GM19372 (cell line): ENCODE measurements at regions not wholly inside any gene's neighbourhood (a gene's known extent, or its start where the extent isn't known, plus 50 kb on each side); places are given as distances from the start of the nearest gene placed in this dataset.
"Not testable (repeated sequence)": the region's sequence is repeated elsewhere in the genome, so short reads cannot be mapped to it uniquely, and the experiment has no call there.

ENCODE experiments used
- ATAC-seq: cut with Tn5 transposase; IDR thresholded peaks from one replicate; pipeline ENCODE4 v1.9.1; 2021; ENCODE audit warnings: mild to moderate bottlenecking, low read depth, moderate library complexity; ENCODE audit not compliant: unreplicated experiment

GRCh38 chr10:109308971-109309370 is 614.3 kb downstream of the XPNPEP1 start:
- no peak for ATAC-seq

GRCh38 chr10:109307102-109307501 is 616.2 kb downstream of the XPNPEP1 start:
- not testable (repeated sequence) for ATAC-seq

DNA sequence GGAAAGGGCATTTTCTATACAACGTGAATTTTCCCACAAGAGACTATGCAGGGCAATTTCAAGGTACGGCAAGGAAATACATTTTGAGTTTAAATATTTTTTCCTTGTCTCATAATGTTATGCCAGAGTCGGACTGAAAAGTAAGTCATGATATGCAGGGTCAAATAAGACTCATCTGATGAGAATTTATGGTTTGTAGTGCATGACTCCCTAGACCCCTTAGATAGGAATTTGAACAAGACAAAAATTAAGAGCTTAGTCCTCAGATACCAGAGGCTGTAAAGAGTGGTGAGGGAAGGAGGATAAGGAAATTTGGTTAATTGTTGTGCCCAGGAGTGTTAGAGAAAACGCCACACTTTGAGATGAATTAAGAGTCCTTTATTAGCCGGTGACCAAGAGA is 616.6 kb downstream of the XPNPEP1 start:
- no peak for ATAC-seq

GRCh38 chr10:109287858-109288257 is 635.5 kb downstream of the XPNPEP1 start:
- no peak for ATAC-seq

- ATAC-seq: no peak
Observed at GRCh38 chr10:109282510-109282909, 640.8 kb downstream of the XPNPEP1 start.

GRCh38 chr10:109281347-109281746 is 642.0 kb downstream of the XPNPEP1 start:
- no peak for ATAC-seq

DNA sequence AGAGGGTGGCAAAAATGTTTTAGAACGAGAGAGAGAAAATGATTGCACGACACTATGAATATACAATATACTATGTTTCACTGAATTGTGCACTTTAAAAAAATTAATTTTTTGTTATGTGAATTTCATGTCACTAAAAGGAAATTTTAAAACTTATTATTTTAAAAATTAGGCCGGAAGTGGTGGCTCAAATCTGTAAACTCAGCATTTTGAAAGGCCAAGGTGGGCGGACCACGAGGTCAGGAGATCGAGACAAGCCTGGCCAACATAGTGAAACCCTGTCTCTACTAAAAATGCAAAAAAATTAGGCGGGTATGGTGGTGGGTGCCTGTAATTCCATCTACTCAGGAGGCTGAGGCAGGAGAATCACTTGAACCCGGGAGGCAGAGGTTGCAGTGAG is 642.5 kb downstream of the XPNPEP1 start:
- no peak for ATAC-seq

DNA sequence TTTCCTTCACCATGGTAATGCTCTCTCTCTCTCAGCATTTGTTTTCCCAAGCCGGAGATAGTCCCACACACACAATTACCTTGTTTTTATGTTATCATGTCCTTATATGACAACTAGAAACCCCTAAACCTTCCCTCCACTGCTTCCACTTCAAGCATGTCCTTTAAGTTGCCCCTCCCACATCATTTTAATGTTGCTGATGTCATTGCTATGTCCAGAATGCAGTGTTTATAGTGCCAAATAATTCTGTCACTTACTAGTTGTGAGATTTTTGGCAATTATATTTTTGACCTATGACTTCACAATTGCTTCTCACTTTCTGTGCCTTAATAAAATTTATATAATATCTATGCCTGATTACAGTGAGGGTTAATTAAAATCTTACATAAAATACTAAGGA is 645.9 kb downstream of the XPNPEP1 start:
- ATAC-seq: no peak

- ATAC-seq: no peak
Observed at GRCh38 chr10:109275960-109276359, 647.4 kb downstream of the XPNPEP1 start.

- no peak for ATAC-seq
Observed at GRCh38 chr10:109274681-109275080, 648.6 kb downstream of the XPNPEP1 start.

GRCh38 chr10:109270173-109270572 is 653.1 kb downstream of the XPNPEP1 start:
- no peak for ATAC-seq

GRCh38 chr10:109264004-109264403 is 659.3 kb downstream of the XPNPEP1 start:
- no peak for ATAC-seq

DNA sequence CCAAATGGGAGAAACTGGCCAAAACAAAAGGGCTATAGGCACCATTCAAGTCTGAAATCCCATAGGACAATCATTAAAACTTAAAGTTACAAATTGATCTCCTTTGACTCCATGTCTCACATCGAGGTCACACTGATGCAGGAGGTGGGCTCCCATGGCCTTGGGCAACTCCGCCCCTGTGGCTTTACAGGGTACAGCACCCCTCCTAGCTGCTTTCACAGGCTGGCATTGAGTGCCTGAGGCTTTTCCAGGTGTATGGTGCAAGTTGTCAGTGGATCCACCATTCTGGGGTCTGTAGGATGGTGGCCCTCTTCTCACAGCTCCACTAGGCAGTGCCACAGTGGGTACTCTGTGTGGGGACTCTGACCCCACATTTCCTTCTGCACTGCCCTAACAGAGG is 662.1 kb downstream of the XPNPEP1 start:
- ATAC-seq: no peak

- no peak for ATAC-seq
Observed at GRCh38 chr10:109259293-109259692, 664.0 kb downstream of the XPNPEP1 start.

DNA sequence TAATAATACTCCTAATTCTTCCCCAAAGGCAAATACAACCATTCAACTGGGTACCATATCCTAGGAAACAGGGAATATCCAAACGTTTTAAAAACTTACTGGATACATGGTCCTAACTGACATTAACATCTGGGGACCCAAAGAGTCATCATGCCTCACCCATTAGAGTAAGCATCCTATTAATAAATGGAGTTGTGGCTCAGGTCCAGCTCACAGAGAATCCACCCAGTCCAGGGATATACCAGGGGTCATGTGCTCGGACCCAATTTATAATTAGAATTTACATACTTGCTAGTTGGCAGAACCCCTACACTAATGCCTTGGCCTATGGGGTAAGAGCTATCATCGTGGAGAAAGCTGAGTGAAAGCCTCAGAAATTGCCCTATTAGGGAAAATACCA is 670.0 kb downstream of the XPNPEP1 start:
- ATAC-seq: no peak

DNA sequence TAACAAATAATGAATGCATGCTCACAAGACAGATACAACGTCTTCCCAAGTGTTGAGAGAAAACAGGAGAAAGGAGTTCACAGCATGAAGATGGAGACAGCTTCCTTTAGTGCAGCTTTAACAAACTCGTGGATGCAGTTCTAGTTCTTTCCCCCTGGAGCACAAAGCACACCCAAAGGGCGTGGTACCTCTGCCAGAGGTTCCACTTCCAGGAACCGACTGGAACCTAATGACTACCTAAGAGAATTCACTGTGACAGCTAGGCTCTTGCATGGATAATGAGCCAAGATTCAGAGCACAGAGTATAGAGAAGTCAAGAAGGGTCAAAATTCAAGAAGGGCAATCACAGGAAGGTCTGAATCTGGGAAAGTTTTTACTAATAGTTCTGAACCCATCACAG is 673.2 kb downstream of the XPNPEP1 start:
- no peak for ATAC-seq

GRCh38 chr10:109247814-109248213 is 675.5 kb downstream of the XPNPEP1 start:
- no peak for ATAC-seq

GRCh38 chr10:109245821-109246220 is 677.5 kb downstream of the XPNPEP1 start:
- no peak for ATAC-seq

DNA sequence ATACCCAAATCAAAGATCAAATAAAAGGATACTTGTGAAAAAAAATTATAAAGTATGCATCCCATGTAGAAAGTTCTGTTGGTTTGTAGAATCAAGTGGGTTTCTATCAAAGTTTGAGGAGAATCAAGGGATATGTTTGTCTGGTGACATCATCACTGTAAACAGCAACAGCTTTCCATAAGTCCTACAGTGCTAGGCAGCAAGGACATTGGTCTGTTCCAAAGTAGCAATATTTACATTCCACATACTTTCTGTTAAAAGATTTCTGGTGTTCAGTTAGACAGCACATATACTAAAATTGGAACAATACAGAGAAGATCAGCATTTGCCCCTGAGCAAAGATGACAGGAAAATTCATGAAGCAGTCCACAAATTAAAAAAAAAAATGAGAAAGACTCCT is 683.9 kb downstream of the XPNPEP1 start:
- no peak for ATAC-seq

- no peak for ATAC-seq
Observed at GRCh38 chr10:109237682-109238081, 685.6 kb downstream of the XPNPEP1 start.

GRCh38 chr10:109237050-109237449 is 686.3 kb downstream of the XPNPEP1 start:
- ATAC-seq: no peak

- ATAC-seq: not testable (repeated sequence)
Observed at GRCh38 chr10:109223533-109223932, 699.8 kb downstream of the XPNPEP1 start.

- no peak for ATAC-seq
Observed at GRCh38 chr10:109219935-109220605, 703.2 kb downstream of the XPNPEP1 start.
